GM19452 (cell line): ENCODE measurements at regions not wholly inside any gene's neighbourhood (a gene's known extent, or its start where the extent isn't known, plus 50 kb on each side); places are given as distances from the start of the nearest gene placed in this dataset.
"Not testable (repeated sequence)": the region's sequence is repeated elsewhere in the genome, so short reads cannot be mapped to it uniquely, and the experiment has no call there.

Experiments used
- ATAC-seq: cut with Tn5 transposase; IDR thresholded peaks from one replicate; pipeline ENCODE4 v1.9.1; 2021; ENCODE audit not compliant: unreplicated experiment

DNA sequence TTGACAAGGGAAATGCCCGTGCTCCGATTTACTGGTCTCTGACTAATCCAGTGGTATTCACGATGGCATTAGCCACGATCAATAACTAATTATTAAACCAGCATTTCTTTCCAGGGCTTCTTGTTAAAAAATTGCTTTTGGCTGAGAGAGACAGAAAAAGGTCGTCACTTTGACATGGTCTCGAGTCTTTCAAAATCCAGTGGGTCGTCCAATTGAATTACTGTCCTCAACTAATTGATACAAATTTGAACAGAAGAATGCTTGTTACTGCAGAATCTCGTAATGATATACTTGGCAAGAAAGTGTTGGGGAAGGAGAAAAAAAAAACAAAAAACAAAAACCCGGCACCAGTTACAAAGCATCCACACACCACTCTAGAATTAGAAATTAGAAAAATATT is 318.4 kb downstream of the NR2F2 start:
- ATAC-seq = no peak

DNA sequence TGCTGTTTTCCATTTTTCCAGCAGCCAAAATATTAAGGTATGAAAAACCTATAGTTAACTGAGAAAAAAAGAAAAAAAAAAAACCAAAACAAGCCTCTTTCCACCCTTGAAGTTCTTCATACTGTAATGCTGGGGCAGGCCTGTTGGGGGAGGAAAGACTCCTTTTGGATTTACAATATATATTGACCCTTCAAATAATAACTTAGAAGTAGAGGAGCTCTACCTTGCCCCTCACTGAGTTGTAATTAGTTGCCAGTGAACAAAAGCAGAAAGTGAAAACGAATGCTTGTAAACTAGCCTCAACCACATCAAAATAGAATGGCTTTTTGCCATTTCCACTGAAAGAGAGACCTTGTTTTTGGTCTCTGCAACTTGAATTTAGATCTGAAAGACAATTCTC is 326.6 kb downstream of the NR2F2 start:
- no peak for ATAC-seq

DNA sequence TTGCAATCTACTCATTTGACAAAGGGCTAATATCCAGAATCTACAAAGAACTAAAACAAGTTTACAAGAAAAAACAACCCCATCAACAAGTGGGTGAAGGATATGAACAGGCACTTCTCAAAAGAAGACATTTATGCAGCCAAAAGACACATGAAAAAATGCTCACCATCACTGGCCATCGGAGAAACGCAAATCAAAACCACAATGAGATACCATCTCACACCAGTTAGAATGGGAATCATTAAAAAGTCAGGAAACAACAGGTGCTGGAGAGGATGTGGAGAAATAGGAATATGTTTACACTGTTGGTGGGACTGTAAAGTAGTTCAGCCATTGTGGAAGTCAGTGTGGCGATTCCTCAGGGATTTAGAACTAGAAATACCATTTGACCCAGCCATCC is 336.5 kb downstream of the NR2F2 start:
- ATAC-seq = not testable (repeated sequence)

DNA sequence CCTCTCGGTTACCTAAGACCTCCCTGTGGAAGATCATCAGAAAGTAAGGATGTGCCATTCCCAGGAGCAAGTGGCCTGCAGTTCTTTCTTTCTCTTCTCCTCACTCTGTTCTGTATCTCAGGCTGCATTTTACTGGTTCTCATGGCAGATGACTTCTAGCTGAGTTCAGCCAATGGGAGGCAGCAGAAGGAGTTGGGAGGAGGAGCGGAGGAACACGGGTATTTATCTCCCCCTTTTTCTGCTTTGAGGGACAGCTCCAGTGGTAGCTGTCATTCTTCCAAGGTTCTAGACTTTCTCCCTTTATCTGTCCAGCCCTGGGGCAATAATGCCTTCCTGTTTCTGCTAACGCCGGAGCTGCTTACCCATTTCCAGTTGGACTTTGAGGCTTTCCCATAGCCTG is 339.9 kb downstream of the NR2F2 start:
- no peak for ATAC-seq

DNA sequence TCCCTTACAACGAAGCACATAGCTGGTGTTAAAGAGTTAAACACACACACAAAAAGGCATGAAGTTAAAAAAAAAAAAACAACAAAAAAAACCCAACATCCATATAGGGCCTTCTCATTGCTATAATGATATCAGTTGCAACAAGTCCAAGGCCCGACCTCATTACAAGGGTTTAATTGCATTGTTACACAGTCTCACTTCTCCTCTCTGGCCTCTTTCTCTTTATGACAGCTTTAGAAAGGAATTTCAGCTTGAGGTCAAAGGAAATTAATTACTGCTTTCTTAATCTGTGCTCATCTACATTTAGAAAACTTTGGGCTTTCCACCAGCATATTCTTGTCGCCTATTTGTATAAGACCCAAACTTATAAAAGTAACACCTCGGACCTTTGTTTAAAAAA is 342.1 kb downstream of the NR2F2 start:
- no peak for ATAC-seq

DNA sequence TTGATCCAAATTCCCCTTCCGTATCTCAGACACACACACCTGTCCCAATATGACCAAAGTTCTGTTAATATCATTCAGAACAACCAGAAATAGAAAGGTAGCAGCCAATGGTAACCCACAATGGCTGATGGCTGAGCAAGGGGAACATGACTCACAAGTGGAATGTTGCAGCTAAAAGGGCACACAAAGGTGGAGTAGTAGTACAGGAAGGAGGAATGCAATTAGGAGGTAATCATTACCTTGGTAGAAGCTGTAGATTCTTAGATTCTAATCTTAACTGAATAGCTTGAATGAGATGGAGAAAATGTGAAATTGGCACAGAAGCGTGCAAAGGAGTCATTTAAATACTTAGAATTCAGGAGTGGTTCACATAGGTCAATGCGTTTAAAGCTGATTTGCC is 347.9 kb downstream of the NR2F2 start:
- no peak for ATAC-seq

DNA sequence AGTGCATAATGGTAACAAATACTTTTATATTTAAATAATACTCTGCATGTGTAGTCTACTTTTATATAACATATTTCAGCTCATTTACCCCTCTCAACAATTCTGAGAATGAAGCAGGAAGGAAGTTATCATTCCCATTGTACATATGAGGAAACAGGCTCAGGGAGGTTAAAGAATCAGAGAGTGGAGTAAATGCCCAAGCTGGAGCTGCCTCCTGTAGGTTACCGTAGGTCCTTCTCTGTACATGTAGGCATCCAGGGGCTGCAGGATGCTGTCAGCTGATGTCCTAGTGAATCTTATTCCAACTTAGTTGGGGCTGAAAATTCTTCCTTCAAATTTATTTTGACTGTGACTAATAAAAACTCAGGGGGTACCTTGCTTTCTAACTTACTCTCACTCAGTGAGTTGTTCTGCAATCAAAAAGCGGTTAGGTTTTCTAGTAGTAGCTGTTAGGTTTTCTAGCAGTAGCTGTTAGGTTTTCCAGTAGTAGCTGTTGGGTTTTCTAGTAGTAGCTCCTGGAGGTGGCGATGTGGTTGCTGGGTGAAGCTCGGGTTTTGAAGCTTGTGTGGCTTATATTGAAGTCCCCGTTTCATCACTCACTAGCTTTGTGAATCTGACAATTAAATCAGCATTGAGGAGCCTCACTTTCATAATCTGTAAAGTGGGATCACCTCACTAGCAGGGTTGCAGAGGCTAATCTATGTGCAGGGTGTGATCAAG is 357.0 kb downstream of the NR2F2 start:
- no peak for ATAC-seq

DNA sequence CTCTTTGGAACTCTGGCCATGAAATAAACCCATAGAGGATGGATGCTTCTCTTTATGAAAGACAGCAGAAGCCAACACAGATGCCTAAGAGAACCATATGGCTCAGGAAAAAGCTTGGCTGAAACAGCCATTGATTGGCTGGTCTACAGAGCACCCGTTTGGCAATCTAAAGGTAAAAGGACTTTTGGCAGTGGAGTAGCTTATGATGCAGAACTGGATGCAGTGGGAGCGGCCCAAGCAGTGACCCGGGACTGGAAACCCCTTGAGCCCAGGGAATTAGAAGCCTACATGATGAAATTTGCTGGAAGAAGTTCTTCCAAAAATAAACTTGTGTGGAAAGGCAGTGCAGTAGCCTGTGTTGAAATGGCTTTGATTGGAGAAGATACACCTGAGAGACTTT is 360.2 kb downstream of the NR2F2 start:
- ATAC-seq = no peak

DNA sequence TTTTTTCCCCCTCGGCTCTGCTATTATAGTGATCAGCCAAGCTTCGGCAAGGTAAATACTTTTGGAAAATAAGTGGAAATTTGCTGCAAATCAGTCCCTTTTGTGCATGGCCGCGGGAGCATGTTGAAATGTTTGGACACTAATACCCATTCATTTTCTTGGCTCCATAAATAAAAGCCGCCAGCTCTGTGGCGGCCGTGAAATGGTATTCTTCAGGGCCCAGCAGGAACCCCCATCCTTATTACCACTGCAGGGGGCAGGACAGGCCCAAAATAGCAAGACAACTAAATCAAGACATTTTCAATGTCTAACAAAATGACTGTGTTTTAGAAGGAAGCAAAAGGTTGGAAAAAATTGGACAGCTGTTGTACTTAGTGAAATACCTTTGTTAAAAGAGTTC is 362.3 kb downstream of the NR2F2 start:
- no peak for ATAC-seq

DNA sequence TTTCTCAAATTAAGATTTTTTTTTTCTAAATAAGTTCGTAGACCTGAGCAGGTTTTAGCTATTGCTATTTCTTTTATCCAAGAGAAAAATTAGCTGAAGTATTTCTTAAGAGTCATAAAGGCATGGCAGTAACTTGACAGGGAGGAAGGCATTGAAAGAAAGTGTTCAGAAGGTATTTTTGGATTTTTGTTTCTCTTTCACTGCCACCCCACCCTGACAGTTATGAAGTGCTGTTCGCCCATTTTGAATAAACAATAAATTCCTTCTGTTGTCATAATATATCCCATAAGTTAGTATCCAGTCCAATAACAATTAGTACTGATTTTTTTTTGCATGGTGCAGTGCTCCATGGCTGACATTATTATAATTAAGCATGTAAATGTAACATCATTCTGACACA is 363.0 kb downstream of the NR2F2 start:
- ATAC-seq = no peak

DNA sequence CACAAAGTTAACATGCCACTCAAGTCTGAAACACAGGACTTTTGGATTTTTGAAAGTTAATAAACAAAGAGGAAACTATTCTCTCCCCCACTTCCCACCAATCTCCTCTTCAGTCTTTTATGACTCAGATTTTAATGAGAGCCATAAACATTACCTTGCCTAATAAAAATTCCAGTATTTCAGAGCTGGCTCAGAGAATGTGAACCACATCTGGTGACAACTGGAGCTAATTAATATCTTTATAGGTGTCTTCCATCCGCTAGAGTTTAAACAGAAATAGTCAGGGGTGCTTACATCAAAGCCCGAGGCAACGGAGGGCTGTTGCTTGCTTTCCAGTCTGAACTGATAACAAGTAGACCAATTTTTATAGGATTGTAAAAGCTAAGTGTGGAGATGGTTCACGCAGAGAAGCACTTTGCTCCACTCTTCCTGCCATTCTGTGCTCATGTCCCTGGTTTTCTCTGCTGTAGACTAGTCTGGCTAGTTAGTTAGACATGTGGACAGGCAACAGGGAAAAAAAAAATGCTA is 363.6 kb downstream of the NR2F2 start:
- no peak for ATAC-seq

DNA sequence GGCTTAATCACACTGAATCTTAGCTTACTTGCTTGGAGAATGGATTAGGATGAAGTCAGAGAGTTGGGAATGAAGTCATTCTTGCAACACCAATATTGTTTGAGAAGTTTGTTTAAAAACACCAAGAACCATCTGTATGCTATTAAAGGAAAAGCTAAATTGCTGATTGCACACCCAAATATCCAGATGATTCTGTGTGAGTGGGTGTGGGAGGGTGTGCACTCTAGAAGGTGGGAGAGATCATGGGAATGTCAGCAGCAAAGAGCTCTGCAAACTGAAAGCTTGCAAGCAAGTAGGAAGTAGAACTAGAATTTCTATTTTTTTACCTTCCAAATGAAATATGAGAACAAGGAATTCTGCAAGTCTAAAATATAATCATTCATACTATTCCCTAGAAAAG is 364.9 kb downstream of the NR2F2 start:
- ATAC-seq = no peak

DNA sequence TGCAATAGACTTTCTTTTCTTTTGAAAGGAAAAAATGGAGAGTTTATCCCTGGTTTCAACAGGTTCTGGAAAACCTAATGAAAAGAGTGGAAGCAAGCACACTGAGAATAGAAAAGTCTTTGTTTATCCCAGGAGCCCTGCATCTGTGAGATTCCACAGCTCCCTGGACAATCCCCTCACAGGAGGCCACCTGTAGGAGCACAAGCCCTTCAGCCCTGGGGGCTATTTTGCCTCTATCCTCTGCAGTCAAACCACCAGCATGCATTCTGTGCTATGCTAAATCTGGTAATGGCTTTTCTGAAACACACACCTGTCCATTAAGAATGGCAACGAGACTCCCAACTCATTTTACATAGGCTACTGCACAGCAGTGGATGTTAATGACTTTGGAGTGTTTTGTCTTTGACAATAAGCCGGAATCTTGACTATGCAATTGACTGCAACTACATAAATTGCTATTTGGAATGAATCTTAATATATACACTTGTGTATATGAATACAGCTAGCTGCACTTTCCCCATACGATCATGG is 369.4 kb downstream of the NR2F2 start:
- no peak for ATAC-seq

DNA sequence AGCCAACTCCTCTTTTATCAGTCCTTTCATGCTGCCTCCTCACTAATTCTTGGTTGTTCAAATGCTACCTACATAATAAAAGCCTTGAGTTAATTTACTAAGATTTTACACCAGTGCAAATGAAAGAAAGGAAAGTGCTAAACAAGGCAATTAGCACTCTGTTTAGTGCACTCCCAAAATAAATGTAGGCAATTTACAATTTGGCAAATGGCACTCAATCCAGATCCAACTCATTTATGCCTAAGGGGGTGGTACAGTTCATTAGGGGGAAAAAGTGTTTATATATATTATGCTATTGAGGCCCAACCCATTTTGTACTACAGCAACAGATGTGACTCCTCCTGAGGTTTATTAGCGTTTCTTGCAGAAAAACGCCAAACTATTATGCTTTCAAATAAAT is 370.1 kb downstream of the NR2F2 start:
- no peak for ATAC-seq

DNA sequence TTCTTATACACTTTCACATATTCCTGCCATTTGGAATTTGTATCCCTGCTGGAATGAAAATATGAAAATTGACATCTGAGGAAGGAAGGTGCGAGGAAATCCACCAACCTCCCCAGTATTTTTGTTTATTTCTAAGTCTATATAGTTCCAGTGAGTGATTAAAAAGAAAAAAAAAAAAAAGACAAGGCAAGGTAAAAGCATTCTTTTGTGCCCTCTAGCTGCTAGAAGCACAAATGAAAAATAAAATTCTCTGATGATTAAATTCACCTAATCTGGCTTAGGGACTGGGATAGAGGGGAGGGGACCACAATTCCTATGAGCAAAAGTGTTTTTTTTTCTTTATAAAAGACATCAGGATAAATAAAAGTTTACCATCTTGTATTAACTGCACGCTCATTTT is 370.9 kb downstream of the NR2F2 start:
- ATAC-seq = no peak

DNA sequence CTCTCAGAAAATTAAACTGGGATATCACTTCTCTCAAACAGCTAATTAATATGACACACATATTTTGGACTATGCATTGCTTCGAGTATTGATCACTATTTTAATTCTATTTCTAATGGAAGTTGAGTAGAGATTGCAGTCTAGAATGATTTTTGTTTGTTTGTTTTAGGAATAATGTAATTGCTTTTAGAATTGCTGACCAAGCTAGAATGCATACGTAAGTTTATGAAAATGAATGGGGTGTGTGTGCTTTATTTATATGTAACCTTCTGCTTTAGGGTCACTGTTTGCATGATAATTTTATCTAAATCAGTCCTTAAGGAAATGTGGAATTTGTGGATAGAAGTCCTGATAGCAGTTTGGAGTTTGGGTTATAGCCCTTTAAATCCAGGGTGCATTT is 371.4 kb downstream of the NR2F2 start:
- ATAC-seq = no peak

DNA sequence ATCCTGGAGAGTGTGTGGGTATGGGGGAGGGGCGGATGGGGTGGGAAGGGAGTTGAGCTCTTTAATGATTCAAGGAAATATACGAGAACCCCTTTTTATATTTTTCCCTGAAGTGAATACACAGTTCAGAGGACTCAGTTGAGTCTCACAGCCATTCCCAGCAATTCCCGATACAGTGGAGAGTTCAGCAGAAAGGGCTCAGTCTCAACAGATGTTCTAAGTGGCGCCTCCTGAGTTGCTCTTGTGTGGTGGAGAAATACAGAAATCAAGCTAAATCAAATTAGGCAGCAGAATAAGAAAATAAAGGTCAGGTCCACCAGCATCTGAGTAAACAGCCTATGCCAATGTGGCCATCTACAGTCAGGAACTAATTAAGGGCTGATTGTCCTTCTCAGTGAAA is 372.1 kb downstream of the NR2F2 start:
- ATAC-seq = no peak

DNA sequence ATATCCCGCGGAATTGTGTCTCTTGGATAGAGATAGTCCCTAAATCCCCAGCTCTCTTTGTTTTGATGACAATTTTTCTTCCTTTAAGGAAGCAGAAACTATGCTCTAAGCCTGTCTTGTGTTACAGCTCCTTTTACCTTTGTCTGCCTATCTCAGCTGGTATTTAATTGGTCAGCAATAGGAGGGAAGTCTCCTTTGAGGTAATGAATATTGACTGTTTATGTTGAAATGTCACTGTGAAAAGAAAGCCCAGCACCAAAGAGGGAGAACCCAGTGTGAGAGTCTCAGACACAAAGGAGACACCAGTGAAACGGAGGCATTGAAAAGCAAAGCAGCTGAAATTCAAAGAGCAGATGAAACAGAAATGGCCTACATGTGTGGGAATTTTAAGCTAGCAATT is 372.6 kb downstream of the NR2F2 start:
- ATAC-seq = no peak

DNA sequence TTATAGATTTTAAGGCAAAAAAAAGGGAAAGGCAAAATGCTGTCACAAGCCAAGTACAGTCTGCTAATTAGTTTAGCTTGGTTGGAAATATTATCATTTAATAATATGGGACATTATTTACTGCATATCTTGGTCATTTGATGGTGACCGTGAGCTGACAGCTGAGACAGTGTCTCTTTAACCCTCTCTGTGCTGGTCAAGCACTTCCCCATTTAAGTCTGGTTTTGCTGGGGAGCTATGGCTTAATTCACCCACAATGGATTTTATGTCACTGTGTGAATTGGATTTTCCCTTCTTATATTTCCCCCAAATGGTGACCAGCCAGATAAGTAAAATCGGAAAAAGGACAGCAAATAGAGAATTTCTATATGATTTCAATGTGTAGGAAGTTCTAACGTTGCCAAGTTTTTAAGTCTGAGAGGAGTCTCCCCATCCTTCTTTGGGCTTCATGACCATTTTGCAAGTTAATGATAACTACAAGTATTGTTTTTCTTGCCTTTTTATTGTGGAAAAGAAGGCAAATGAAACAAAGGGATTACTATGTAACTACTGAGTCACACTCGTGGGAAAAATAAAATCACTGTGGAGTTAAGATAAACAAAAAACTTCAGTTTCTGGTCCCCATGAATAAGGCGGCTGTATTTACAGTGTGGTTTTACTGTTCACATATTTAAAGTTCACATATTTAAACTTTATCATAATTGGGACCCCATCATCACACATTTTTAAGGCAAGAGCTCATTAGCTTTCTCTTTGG is 373.5 kb downstream of the NR2F2 start:
- no peak for ATAC-seq

DNA sequence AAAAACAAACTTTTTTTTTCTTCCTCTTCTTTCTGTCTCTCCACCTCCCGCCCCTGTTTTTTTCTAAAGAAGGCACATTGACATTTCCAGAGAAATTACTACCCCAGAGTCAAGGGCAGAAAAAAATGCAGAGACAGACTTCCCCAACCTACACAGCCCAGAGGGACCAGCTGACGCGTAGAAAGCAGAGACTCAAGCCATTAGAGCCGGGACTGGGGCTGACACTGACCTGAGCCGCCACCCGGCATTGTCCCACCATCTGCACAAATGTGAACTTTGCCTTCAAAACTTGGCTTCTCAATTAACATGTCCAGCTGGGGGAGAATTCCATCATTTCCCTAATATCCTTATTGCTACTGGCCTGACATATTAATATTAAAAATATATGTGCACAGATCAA is 385.6 kb downstream of the NR2F2 start:
- no peak for ATAC-seq

DNA sequence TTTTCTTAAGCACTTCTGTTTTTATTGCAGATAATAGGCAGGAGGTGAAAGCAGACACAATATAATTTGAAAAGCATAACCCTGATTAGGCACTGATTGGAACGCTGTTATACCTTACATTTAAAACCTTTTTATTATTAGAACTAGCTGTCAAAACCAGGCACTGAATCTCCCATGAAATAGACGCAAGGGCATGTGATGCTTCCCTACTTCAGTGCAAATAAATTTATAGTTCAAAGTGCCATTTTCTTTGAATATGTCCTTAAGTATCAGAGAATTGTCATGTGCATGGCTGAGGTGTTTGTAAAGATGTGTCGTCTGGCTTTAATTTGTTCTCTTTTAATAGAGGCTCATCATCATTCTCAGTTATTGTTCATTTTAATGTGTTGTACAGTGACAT is 386.0 kb downstream of the NR2F2 start:
- no peak for ATAC-seq

DNA sequence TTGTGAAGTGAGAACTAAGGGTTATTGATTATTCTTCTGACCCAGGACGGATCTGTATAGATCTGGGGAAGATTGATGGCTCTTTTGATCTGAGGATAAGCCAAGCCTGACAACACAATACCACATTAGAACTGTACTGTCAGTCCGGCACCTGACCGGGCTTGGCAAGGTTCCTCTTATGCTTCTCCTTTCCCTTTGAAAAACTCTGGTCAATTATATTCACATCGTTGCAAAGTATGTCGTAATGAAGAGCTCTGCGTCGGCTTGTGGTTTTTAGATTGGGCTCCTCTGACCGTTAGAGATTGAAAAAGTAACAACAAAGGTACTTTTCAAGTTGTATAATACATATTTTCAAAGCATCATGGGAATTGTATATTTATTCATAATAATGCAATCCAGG is 389.8 kb downstream of the NR2F2 start:
- no peak for ATAC-seq
